Esophagus squamous epithelium (tissue), 4 donors: ENCODE measurements at regions not wholly inside any gene's neighbourhood (a gene's known extent, or its start where the extent isn't known, plus 50 kb on each side); places are given as distances from the start of the nearest gene placed in this dataset.

Experiments
- CTCF ChIP-seq, 6 experiments: fragments of 450-650 bp in 4 of 6; fragments of 200-600 bp in 2 of 6; sonication (generic) in 2 of 6; IDR thresholded peaks; one replicate each; pipeline ENCODE4 v1.5.1; 2016 to 2019; ENCODE audit warnings: antibody characterized with exemption in 6 of 6, mild to moderate bottlenecking in 4 of 6, moderate library complexity in 4 of 6
- POLR2A ChIP-seq, 4 donors: fragments of 450-650 bp; IDR thresholded peaks; one replicate each; pipeline ENCODE4 v1.6.1; 2017; ENCODE audit warnings: antibody characterized with exemption in 4 of 4, mild to moderate bottlenecking in 4 of 4, moderate library complexity in 3 of 4

DNA sequence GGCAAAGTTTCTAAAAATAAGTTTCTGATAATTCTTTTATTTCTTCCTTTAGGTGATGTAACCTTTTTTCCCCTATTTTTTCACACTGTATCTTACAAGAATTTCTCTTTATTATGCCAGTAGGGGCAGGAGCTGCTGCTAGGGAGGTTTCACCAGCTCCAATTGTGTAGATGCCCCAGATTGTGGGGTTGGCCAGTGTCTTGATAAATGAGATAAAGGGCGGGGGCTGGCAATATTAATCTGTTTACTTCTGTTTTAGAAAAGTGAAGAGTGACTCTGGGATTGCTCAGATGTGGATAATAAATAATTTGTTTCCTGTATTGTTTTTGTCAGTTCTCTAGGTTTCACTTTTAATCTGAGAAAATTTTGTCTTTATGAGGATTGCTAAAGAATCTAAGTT is 190.4 kb downstream of the MC4R start:
- TF ChIP-seq CTCF (IDR thresholded peaks at IDR 0.05) (no peak), POLR2A (IDR thresholded peaks at IDR 0.05) (no peak)
